Naive B cell (primary cell): ENCODE measurements at regions not wholly inside any gene's neighbourhood (a gene's known extent, or its start where the extent isn't known, plus 50 kb on each side); places are given as distances from the start of the nearest gene placed in this dataset.

ENCODE experiments used
- ATAC-seq, 2 donors: fragments of 150-1000 bp; cut with Tn5 transposase; 2 replicates each; pipeline ENCODE4 v1.10.0; 2021; ENCODE audit warnings: low read depth in 2 of 2, mild to moderate bottlenecking in 2 of 2, moderate library complexity in 2 of 2
- DNase-seq: peaks from one replicate; pipeline ENCODE4 v3.0.0; 2022
- H3K27ac Mint-ChIP-seq, 6 donors: one replicate each; pipeline ENCODE4 v1.8.0; 2020 to 2022; ENCODE audit warnings: mild to moderate bottlenecking in 6 of 6, mixed read lengths in 6 of 6, moderate library complexity in 5 of 6, inconsistent platforms in 2 of 6
- H3K27me3 Mint-ChIP-seq, 3 donors: one replicate each; pipeline ENCODE4 v1.8.0; 2021 to 2022; ENCODE audit warnings: mixed read lengths in 3 of 3, mild to moderate bottlenecking in 1 of 3
- H3K36me3 Mint-ChIP-seq, 2 donors: one replicate each; pipeline ENCODE4 v1.8.0; 2020 to 2022; ENCODE audit warnings: mixed read lengths in 2 of 2, inconsistent platforms in 1 of 2, mild to moderate bottlenecking in 1 of 2
- H3K4me1 Mint-ChIP-seq, 3 donors: one replicate each; pipeline ENCODE4 v1.8.0; 2020 to 2022; ENCODE audit warnings: mixed read lengths in 3 of 3, inconsistent platforms in 1 of 3, mild to moderate bottlenecking in 1 of 3, moderate library complexity in 1 of 3
- H3K4me3 Mint-ChIP-seq, 8 donors: one replicate each; pipeline ENCODE4 v1.8.0; 2020 to 2022; ENCODE audit warnings: mild to moderate bottlenecking in 8 of 8, mixed read lengths in 8 of 8, moderate library complexity in 8 of 8, inconsistent platforms in 2 of 8
- H3K9me3 Mint-ChIP-seq, 7 donors: one replicate each; pipeline ENCODE4 v1.8.0; 2020 to 2022; ENCODE audit warnings: mixed read lengths in 7 of 7, mild to moderate bottlenecking in 5 of 7, inconsistent platforms in 2 of 7, moderate library complexity in 1 of 7

- H3K27me3 Mint-ChIP-seq, result no peaks in the 10 kb centered on the region
- H3K4me1 Mint-ChIP-seq, result no peaks in the 10 kb centered on the region
- ATAC-seq (no peak), DNase-seq (no peak)
- peak overlapping the region in 1 of 8 donors; percentile 16 for H3K4me3 Mint-ChIP-seq
- no peaks in the 10 kb centered on the region for H3K36me3 Mint-ChIP-seq
- no peak overlapping the region for H3K27ac Mint-ChIP-seq
- no peaks in the 10 kb centered on the region for H3K9me3 Mint-ChIP-seq
Observed at GRCh38 chr1:30335389-30335996, 387.9 kb downstream of the MATN1 start.

DNA sequence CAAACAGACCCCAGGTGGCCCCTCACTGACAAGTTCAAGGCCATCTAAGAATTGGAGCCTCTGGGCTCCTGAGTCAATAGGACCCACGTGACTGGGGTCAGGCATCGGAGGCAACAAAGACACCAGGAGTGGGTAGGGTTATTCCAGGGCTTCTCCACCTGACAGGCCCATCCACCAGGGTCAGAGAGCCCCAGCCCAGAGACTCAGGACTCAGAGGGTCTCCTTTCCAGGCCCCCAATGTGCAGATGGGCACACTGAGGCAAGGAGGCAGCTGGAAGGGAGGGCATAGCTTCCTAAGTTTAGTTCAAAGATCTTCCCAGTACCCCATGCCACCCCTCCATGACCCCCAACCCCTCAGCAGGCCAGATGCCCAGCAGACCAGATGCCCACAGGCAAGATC is 388.6 kb downstream of the MATN1 start:
- Mint-ChIP-seq H3K27me3 (no peaks in the 10 kb centered on the region), H3K9me3 (no peaks in the 10 kb centered on the region), H3K36me3 (no peaks in the 10 kb centered on the region), H3K4me3 (no peak overlapping the region), H3K4me1 (no peaks in the 10 kb centered on the region), H3K27ac (no peak overlapping the region)
- ATAC-seq (no peak), DNase-seq (no peak)

- H3K4me1 Mint-ChIP-seq, result no peaks in the 10 kb centered on the region
- no peak overlapping the region for H3K4me3 Mint-ChIP-seq
- H3K9me3 Mint-ChIP-seq, result no peaks in the 10 kb centered on the region
- peaks cover 0 to 3% (median 0%) of the 10 kb centered on the region in 3 donors for H3K27me3 Mint-ChIP-seq
- H3K36me3 Mint-ChIP-seq, result no peaks in the 10 kb centered on the region
- DNase-seq (no peak), ATAC-seq (no peak)
- no peak overlapping the region for H3K27ac Mint-ChIP-seq
Observed at GRCh38 chr1:30332116-30333094, 391.0 kb downstream of the MATN1 start.

- Mint-ChIP-seq H3K9me3 (no peaks in the 10 kb centered on the region), H3K27ac (no peak overlapping the region), H3K36me3 (no peaks in the 10 kb centered on the region), H3K4me3 (no peak overlapping the region), H3K4me1 (no peaks in the 10 kb centered on the region), H3K27me3 (peaks cover 0 to 5% (median 0%) of the 10 kb centered on the region in 3 donors)
- no peak for DNase-seq
- no peak for ATAC-seq
Observed at GRCh38 chr1:30331415-30332065, 391.8 kb downstream of the MATN1 start.

DNA sequence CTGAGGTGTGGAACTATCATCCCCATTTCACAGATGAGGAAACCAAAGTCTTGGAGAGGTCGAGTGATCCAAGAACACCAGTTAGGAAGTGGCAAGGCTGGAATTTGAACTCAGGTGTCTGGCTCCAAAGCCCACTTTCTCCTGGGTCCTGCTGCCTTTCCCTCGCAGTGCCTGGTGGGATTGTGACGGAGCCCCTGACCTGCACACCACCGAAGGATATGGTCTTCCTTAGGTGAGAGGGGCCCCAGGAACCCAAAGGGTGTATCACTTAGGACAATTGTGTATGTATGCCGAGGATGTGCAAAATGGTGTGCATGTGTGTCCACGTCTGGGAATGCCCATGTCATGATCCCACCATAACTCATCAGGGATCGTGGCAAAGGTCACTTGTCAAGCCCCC is 392.7 kb downstream of the MATN1 start:
- peaks cover 0 to 5% (median 0%) of the 10 kb centered on the region in 3 donors for H3K27me3 Mint-ChIP-seq
- DNase-seq (no peak), ATAC-seq (no peak)
- no peaks in the 10 kb centered on the region for H3K9me3 Mint-ChIP-seq
- no peak overlapping the region for H3K4me3 Mint-ChIP-seq
- no peak overlapping the region for H3K27ac Mint-ChIP-seq
- H3K4me1 Mint-ChIP-seq, result no peaks in the 10 kb centered on the region
- no peaks in the 10 kb centered on the region for H3K36me3 Mint-ChIP-seq

- Mint-ChIP-seq H3K4me3 (peak overlapping the region in 1 of 8 donors; percentile 16), H3K9me3 (no peaks in the 10 kb centered on the region), H3K27ac (no peak overlapping the region), H3K36me3 (no peaks in the 10 kb centered on the region), H3K4me1 (no peaks in the 10 kb centered on the region), H3K27me3 (peaks cover 0 to 5% (median 0%) of the 10 kb centered on the region in 3 donors)
- ATAC-seq (no peak), DNase-seq (no peak)
Observed at GRCh38 chr1:30329802-30330557, 393.4 kb downstream of the MATN1 start.

DNA sequence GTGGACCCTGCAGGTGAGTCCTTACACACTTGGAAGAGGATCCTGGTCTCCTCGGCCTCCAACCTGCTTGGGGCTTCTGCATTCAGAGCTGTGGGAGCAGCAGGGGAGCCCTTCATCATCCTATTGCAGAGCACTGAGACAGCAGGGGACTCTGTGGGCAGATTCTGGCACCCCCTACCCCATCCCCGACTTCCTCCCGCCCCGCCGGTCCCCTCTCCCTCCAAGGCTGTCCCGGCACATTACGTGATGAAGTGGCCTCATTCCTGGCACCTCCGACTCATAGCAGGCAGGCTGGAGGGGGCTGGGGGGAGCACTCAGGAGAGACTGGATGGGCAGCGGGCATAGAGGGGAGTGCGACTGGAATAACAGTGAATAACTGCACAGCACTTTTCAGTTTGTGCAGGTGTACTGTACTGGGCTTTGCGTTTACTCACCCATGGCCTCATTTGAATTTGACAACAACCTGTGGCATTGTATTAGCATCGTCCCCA is 394.1 kb downstream of the MATN1 start:
- no peak overlapping the region for H3K27ac Mint-ChIP-seq
- DNase-seq, result no peak
- peaks cover 0 to 11% (median 0%) of the 10 kb centered on the region in 3 donors for H3K27me3 Mint-ChIP-seq
- H3K4me1 Mint-ChIP-seq, result no peaks in the 10 kb centered on the region
- no peak overlapping the region for H3K4me3 Mint-ChIP-seq
- H3K36me3 Mint-ChIP-seq, result no peaks in the 10 kb centered on the region
- no peaks in the 10 kb centered on the region for H3K9me3 Mint-ChIP-seq
- ATAC-seq, result no peak

- ATAC-seq (no peak), DNase-seq (no peak)
- Mint-ChIP-seq H3K9me3 (no peaks in the 10 kb centered on the region), H3K4me3 (no peak overlapping the region), H3K27ac (no peak overlapping the region), H3K4me1 (no peaks in the 10 kb centered on the region), H3K27me3 (peaks cover 0 to 13% (median under 1%) of the 10 kb centered on the region in 3 donors), H3K36me3 (no peaks in the 10 kb centered on the region)
Observed at GRCh38 chr1:30328401-30329262, 394.8 kb downstream of the MATN1 start.

- Mint-ChIP-seq H3K27me3 (peaks cover 0 to 17% (median 7%) of the 10 kb centered on the region in 3 donors), H3K4me3 (peak overlapping the region in 1 of 8 donors; percentile 64), H3K27ac (no peak overlapping the region), H3K36me3 (no peaks in the 10 kb centered on the region), H3K9me3 (no peaks in the 10 kb centered on the region), H3K4me1 (no peaks in the 10 kb centered on the region)
- ATAC-seq, result no peak
- DNase-seq, result no peak
Observed at GRCh38 chr1:30328100-30328370, 395.4 kb downstream of the MATN1 start.

DNA sequence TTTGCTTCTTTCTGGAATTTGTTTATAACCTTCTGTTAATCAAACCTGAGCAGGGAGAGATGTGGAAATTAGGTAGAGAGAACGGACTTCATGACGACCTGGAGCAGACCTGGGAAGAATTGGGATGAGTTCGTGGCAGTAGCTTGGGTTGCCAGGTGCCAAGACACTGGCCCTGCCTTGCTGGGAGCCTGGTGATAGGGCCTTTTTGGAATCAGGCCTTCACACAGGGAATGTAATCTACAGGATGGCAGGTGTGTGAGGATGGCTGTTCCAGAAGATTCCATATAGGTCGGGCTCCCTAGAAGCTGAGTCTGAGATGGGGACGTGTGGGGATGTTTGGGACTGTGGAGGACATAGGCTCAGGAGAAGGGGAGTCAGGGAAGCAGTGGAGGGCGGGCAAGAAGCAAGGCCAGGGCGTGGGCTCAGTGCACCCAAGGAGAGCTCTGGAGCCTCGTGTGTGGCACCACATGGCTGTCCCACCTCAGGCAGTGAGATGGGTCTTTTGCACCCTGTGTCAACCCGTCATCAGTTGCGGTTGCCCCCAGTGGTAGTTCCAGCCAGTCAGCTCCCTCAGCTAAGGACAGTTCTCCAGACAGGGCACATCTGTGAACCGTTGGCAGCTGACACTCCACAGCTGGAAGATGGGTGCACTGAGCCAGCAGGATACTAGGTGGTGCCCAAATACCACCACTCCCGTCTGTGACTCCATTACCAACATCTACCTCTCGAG is 395.9 kb downstream of the MATN1 start:
- DNase-seq (no peak), ATAC-seq (no peak)
- H3K27ac Mint-ChIP-seq, result peak overlapping the region in 1 of 6 donors; percentile 10
- H3K4me3 Mint-ChIP-seq, result peak overlapping the region in 1 of 8 donors; percentile 64
- no peaks in the 10 kb centered on the region for H3K36me3 Mint-ChIP-seq
- H3K27me3 Mint-ChIP-seq, result peaks cover 0 to 22% (median 10%) of the 10 kb centered on the region in 3 donors
- H3K4me1 Mint-ChIP-seq, result no peaks in the 10 kb centered on the region
- no peaks in the 10 kb centered on the region for H3K9me3 Mint-ChIP-seq

GRCh38 chr1:30325999-30326398 is 397.4 kb downstream of the MATN1 start:
- ATAC-seq (no peak), DNase-seq (no peak)
- H3K9me3 Mint-ChIP-seq, result no peaks in the 10 kb centered on the region
- H3K36me3 Mint-ChIP-seq, result no peaks in the 10 kb centered on the region
- no peaks in the 10 kb centered on the region for H3K4me1 Mint-ChIP-seq
- H3K4me3 Mint-ChIP-seq, result no peak overlapping the region
- H3K27ac Mint-ChIP-seq, result no peak overlapping the region
- peaks cover 0 to 25% (median 10%) of the 10 kb centered on the region in 3 donors for H3K27me3 Mint-ChIP-seq
